CD4-positive, alpha-beta T cell treated with Interleukin-6 at 100 ng/mL for 8 hours (primary cell): ENCODE measurements at regions not wholly inside any gene's neighbourhood (a gene's known extent, or its start where the extent isn't known, plus 50 kb on each side); places are given as distances from the start of the nearest gene placed in this dataset.

Source experiments
- DNase-seq: peaks from one replicate; pipeline ENCODE4 v3.0.0-alpha.2; 2020; ENCODE audit warnings: mixed read lengths, low spot score

GRCh38 chr13:110773480-110773879 lies 60.0 kb downstream of the ING1 start:
- no peak for DNase-seq

DNA sequence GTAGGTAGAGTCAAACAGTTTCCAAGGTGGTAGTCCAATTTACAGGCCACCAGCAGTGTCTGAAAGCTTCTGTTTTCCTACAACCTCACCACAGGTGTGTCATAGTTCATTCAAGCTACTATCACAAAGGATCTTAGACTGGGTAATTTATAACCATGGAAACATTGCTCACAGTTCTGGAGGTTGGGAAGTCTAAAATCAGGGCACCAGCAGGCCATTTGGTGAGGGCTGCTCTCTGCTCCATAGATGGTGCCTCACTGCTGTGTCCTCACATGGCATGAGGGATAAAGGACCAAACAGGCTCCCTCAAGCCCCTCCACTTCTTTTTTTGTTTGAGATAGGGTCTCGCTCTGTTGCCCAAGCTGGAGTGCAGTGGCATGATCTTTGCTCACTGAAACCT lies 60.6 kb downstream of the ING1 start:
- no peak for DNase-seq

DNA sequence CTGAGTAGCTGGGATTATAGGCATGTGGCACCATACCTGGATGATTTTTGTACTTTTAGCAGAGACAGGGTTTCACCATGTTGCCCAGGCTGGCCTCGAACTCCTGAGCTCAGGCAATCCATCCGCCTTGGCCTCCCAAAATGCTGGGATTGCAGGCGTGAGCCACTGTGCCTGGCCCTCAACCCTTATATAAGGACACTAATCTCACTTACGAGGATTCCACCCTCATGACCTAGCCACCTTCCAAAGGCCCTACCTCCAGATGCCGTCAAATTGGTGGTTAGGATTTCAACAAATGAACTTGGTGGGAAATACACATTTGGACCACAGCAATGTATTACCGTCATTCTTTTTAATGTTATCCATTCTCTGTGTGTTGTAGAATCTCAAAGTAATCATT lies 61.0 kb downstream of the ING1 start:
- no peak for DNase-seq

GRCh38 chr13:110775576-110775975 lies 62.1 kb downstream of the ING1 start:
- no peak for DNase-seq

DNA sequence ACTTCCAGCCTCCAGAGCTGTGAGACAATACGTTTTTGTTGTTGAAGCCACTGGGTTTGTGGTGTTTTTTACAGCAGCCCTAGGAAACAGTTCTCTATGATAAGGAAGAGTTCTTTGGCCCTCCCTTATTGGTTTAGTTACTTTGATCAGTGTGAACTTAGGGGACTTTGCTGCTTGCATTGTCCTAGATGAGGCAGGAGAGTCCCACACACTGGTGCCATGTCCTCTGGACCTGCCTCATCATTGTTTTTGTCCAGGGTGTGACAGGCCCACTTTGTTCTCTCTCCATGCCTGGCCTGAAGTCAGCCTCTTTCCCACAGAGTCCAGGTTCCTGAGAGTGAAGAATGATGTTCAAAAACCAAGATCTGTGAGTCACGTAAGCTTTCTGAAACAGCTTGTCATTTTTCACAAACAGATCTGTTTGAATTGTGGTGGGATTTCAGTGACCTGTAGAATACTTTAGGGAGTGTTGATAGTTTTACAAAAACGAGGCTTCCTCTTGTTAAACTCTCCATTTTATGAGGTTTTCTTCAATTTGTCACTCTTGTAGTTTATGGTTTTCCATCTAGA lies 63.8 kb downstream of the ING1 start:
- DNase-seq: no peak

DNA sequence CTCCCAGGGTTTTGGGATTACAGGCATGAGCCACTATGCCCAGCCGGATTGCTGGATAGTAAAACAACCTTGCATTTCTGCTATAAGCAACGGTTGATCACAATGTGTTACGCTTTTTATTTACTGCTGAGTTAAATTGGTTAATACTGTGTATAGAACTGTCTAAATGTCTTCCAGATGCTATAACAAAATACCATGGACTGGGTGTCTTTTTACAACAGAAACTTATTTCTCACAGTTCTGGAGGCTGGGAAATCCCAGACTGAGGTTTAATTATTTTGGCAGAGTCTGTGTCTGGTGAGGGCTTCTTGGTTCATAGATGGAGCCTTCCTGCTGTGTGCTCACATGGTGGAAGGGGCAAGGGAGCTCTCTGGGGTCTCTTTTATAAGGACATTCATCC lies 65.5 kb downstream of the ING1 start:
- DNase-seq: no peak

DNA sequence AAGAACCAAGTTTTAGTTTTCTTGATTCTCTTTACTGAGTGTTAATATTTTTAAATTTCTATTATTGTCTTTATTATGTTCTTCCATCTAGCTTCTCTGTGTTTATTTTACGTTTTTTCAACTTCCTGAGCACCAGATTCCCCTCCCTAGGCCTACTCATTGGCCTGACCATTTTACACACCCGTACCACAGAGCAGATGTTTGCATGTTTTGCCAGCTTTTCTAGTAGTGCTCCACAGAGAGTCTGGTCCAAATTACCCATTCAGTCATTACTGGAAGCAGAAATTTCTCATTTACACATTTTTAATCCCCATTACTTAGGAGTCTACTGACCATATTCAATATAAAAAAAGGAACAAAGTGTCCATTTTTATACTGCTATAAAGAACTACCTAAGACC lies 66.9 kb downstream of the ING1 start:
- DNase-seq: no peak

- DNase-seq: no peak
These were observed 68.7 kb downstream of the ING1 start for GRCh38 chr13:110782185-110782584.

GRCh38 chr13:110784704-110785103 lies 71.2 kb downstream of the ING1 start:
- DNase-seq: no peak

DNA sequence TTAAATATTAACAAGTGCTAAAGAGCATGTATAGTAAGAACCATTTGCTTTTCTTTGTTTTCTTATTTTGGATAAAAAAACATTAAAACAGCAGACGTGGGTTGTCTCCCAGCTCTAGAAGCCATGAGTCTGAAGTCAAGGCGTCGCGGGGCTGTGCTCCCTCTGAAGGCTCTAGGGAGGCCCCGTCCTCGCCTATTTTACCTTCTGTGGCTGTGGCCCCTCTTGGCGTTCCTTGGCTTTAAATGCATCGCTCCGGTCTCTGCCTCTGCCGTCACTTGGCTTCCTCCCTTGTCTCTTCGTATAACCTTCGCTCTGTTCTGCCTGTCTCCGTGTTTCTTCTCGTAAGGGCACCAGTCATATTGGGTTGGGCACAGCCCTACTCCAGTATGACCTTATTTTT lies 75.3 kb downstream of the ING1 start:
- no peak for DNase-seq

DNA sequence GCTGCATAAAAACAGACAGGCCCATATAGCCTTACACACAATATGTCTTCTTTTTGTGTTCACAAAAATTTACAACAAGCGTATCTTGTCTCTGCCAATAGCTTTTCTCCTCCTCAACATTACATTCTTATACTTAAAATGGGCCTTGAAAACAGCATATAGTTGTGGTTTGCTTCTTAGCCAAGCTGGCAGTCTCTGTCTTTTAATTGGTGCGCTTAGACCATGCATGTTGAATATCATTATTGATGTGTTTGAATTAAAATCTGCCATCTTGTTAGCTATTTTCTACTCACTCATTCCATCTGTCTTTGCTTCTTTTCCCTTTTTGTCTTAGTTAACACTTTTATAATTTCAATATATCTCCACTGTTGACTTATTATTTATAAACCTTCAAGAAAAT lies 76.4 kb downstream of the ING1 start:
- DNase-seq: no peak

GRCh38 chr13:110790371-110790770 lies 76.9 kb downstream of the ING1 start:
- DNase-seq: no peak

- DNase-seq: no peak
These were observed 80.7 kb downstream of the ING1 start for GRCh38 chr13:110794209-110794608.

GRCh38 chr13:110797230-110797877 lies 83.9 kb downstream of the ING1 start:
- no peak for DNase-seq

DNA sequence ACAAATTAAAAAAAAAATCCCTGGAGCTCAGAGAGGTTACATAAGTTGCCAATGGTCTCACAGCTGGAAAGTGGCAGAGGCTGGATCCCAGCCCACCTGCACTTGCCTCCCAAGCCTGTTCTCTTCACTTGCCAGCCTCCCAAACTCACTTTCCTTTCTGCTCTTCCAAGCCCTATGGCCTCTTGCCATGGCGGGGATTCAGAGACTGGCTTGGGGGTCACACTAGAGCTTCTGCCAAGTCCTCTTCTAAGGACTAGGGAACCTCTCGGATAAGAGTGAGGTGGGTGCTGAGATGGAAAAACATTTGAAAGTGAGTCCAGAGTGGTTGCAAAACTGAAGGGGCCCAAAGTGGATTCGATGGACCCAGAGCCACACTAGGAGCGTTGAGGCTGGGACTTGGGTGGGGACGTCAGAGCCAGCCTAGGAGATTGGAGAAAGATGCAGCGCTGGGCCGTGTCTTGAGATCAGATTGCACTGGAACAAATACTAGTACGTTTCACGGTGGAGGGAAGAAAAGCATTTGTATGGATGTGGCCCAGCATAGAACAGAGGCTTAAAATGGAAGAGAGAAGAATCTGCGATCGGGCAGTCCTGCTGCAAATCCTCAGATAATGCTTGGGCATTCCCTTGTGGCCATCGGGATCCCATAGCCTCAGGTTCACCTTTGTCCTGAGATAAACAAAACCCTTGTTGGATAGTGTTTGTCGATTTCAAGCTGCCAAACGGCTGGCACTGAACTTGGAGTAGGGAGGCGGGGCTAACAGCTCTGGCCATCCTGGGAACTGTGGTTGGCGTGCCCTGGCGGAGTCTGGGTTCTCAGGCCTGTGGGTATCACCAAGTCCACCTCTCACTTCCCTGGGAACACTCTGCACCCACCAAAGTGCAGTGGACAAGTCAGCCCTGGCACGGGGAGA lies 84.8 kb downstream of the ING1 start:
- no peak for DNase-seq

DNA sequence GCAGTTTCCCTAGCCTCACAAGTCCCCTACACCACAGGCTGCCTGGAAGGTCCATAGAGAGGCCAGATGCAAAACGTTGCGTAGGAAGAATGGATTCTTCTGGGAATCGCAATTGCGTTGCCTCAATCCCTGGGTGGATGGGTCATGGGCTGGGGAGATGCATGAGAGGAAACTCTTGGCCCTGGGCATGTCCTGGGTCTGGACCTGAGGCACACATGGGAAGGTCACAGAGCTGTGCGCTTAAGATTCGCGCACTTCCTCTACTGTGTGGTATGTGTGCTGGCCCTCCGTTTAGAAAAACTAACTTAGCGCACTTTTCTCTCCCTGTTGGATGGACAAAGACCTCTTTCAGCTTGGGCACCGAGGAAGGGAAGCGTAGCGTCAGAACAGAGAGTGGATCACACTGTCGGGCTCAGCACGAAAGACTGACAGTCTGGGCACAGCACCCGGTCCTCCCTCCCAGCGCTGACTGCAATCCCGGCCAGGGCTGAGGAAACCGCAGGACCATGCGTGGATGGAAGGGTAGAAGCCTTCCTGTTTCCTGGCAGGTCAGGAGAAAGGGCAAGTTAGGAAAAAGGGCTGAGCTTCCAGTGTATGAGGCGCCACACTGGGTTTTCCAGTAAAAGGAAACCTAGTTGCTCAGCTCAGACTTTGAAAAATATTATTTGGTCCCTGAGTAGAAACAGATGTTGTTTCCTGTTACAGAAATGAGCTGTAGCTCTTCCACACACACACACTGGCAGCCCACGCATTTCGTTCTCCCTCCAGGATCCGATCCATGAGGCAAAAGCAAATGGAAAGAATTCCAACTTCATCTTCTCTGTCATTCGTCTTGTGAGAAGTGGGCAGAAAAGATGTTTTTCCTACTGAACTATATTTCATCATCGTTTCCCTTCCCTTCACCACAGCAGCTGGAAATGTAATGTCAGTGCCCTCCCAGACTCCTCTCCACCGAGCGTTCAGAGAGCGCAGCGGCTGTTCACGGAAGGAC lies 86.0 kb downstream of the ING1 start:
- DNase-seq: no peak

DNA sequence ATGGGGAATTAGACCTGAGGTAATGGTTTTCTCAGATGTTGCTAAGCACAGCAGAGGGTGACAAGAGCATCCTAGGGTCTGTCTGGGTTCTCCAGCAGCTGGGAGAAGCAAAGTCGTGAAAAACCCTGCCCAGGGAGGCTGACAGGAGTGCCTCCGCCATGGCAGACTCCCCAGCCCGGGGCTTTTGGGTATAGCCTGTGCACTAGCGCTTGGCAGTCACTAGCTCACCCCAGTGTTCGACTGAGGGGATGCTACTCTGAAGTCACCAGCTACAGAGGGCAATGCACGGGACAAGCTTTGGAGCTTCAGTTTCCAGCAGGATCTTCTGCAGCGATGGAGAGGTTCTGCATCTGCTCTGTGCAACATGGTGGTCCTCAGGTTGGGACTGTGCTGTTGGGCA lies 87.5 kb downstream of the ING1 start:
- DNase-seq: no peak

- no peak for DNase-seq
These were observed 88.8 kb downstream of the ING1 start for GRCh38 chr13:110802260-110802659.

GRCh38 chr13:110806636-110807035 lies 93.1 kb downstream of the ING1 start:
- no peak for DNase-seq

DNA sequence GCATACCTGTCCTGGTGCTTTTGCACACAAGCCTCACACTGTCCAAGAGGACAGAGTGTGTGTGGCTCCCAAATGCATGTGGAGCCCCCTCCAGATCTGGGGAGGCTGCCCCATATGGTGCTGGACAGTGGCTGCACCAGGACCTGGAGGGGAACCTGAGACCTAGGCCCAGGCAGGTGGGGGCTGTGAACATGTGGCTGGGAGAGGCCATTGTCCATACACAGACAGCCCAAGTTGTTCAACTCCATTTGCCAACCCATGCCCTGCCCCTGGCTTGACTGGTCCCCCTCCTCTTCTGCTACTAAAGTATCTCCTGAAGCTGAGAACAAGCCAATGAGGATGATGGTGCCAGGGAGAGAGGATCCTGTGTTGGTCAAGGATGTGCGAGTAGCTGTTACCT lies 94.0 kb downstream of the ING1 start:
- DNase-seq: no peak

GRCh38 chr13:110808138-110808537 lies 94.6 kb downstream of the ING1 start:
- DNase-seq: no peak

- DNase-seq: no peak
These were observed 96.5 kb downstream of the ING1 start for GRCh38 chr13:110809871-110810486.
